Cardiac fibroblast (primary cell): ENCODE measurements at regions not wholly inside any gene's neighbourhood (a gene's known extent, or its start where the extent isn't known, plus 50 kb on each side); places are given as distances from the start of the nearest gene placed in this dataset.
"Not testable (repeated sequence)": the region's sequence is repeated elsewhere in the genome, so short reads cannot be mapped to it uniquely, and the experiment has no call there.

Experiments used
- DNase-seq, 2 donors: peaks; one replicate each; pipeline versions ENCODE4 v3.0.0 to v3.0.0-alpha.2; 2010; ENCODE audit warnings: low read depth in 2 of 2
- H3K4me3 ChIP-seq, 2 donors: replicated peaks in 1 of 2; 1 replicate in 1 of 2; 2 replicates in 1 of 2; pipeline ENCODE4 v1.5.1; 2011; ENCODE audit warnings: low read depth in 2 of 2, low read length in 2 of 2, mild to moderate bottlenecking in 2 of 2, moderate library complexity in 1 of 2
- CTCF ChIP-seq: IDR thresholded peaks from one replicate; pipeline ENCODE4 v1.5.1; 2011; ENCODE audit warnings: low read depth, mild to moderate bottlenecking, low read length, inconsistent platforms

- no peak overlapping the region for H3K4me3 ChIP-seq
- no peak for DNase-seq
- TF ChIP-seq CTCF = no peak
Measured at GRCh38 chr7:127478024-127478355, 85.5 kb upstream of the ZNF800 start.

- H3K4me3 ChIP-seq = no peak overlapping the region
- TF ChIP-seq CTCF = no peak
- no peak for DNase-seq
Measured at GRCh38 chr7:127477295-127478023, 85.0 kb upstream of the ZNF800 start.

GRCh38 chr7:127476618-127477017 is 84.1 kb upstream of the ZNF800 start:
- TF ChIP-seq CTCF = no peak
- no peak overlapping the region for H3K4me3 ChIP-seq
- DNase-seq = no peak

- H3K4me3 ChIP-seq = no peak overlapping the region
- no peak for DNase-seq
- TF ChIP-seq CTCF = no peak
Measured at GRCh38 chr7:127474457-127474856, 81.9 kb upstream of the ZNF800 start.

- H3K4me3 ChIP-seq = no peak overlapping the region
- DNase-seq = no peak
- no peak for TF ChIP-seq CTCF
Measured at GRCh38 chr7:127473409-127473808, 80.9 kb upstream of the ZNF800 start.

GRCh38 chr7:127460077-127460476 is 67.6 kb upstream of the ZNF800 start:
- no peak for DNase-seq
- H3K4me3 ChIP-seq = no peak overlapping the region
- no peak for TF ChIP-seq CTCF

GRCh38 chr7:127451258-127451657 is 58.8 kb upstream of the ZNF800 start:
- DNase-seq, H3K4me3 ChIP-seq: not testable (repeated sequence)
